ENCODE measurements at regions not wholly inside any gene's neighbourhood (a gene's known extent, or its start where the extent isn't known, plus 50 kb on each side); places are given as distances from the start of the nearest gene placed in this dataset.

- no peaks in the 10 kb centered on the region for H3K4me1 ChIP-seq (ENCODE audit: control insufficient read depth, insufficient read depth, low read length)
- no peak overlapping the region for H3K4me3 ChIP-seq (ENCODE audit: low read length in 2 of 2)
- H3K9ac ChIP-seq (ENCODE audit: low read length in 2 of 2): no peak overlapping the region
- H3K36me3 ChIP-seq (ENCODE audit: control insufficient read depth in 2 of 2, insufficient read depth in 2 of 2, low read length in 2 of 2): no peaks in the 10 kb centered on the region
- H3K27ac ChIP-seq (ENCODE audit: low read length): no peak overlapping the region
- peaks cover 2% of the 10 kb centered on the region in 2 donors for H3K27me3 ChIP-seq (ENCODE audit: control insufficient read depth in 1 of 2, insufficient read depth in 2 of 2, low read length in 2 of 2)
- no peaks in the 10 kb centered on the region for H3K9me3 ChIP-seq (ENCODE audit: control insufficient read depth in 2 of 2, low read length in 2 of 2)
These were observed 193.1 kb downstream of the MAFB start for GRCh38 chr20:40495956-40496355.

GRCh38 chr20:40494248-40494647, 194.8 kb downstream of the MAFB start:
- no peaks in the 10 kb centered on the region for H3K9me3 ChIP-seq (ENCODE audit: control insufficient read depth in 2 of 2, low read length in 2 of 2)
- H3K27me3 ChIP-seq (ENCODE audit: control insufficient read depth in 1 of 2, insufficient read depth in 2 of 2, low read length in 2 of 2): peaks cover 2% of the 10 kb centered on the region in 2 donors
- no peaks in the 10 kb centered on the region for H3K4me1 ChIP-seq (ENCODE audit: control insufficient read depth, insufficient read depth, low read length)
- no peak overlapping the region for H3K9ac ChIP-seq (ENCODE audit: low read length in 2 of 2)
- no peak overlapping the region for H3K27ac ChIP-seq (ENCODE audit: low read length)
- H3K36me3 ChIP-seq (ENCODE audit: control insufficient read depth in 2 of 2, insufficient read depth in 2 of 2, low read length in 2 of 2): no peaks in the 10 kb centered on the region
- no peak overlapping the region for H3K4me3 ChIP-seq (ENCODE audit: low read length in 2 of 2)

GRCh38 chr20:40493549-40493948, 195.5 kb downstream of the MAFB start:
- H3K36me3 ChIP-seq (ENCODE audit: control insufficient read depth in 2 of 2, insufficient read depth in 2 of 2, low read length in 2 of 2): no peaks in the 10 kb centered on the region
- no peaks in the 10 kb centered on the region for H3K4me1 ChIP-seq (ENCODE audit: control insufficient read depth, insufficient read depth, low read length)

DNA sequence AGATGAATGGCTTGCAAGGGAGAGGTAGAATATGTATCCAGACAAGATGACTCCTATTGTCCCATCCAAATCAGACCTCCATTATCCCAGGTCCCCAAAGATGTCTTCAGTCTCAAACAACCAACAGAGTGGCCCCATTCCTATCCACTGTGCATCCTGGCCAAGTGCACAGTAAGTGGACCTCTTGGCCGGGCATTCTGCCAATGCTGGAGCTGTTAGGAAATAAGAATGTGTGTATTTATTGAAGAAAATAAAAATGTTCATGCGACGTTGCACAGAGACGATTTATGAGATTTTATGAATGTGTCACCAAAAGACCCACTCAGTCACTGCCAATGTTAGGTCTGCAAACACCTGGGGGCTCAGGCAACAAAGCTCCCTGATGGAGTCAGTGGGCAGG, 196.0 kb downstream of the MAFB start:
- Histone ChIP-seq H3K27me3 (ENCODE audit: control insufficient read depth in 1 of 2, insufficient read depth in 2 of 2, low read length in 2 of 2) (peaks cover 2% of the 10 kb centered on the region in 2 donors), H3K36me3 (ENCODE audit: control insufficient read depth in 2 of 2, insufficient read depth in 2 of 2, low read length in 2 of 2) (no peaks in the 10 kb centered on the region), H3K9ac (ENCODE audit: low read length in 2 of 2) (no peak overlapping the region), H3K9me3 (ENCODE audit: control insufficient read depth in 2 of 2, low read length in 2 of 2) (no peaks in the 10 kb centered on the region), H3K27ac (ENCODE audit: low read length) (no peak overlapping the region), H3K4me1 (ENCODE audit: control insufficient read depth, insufficient read depth, low read length) (no peaks in the 10 kb centered on the region), H3K4me3 (ENCODE audit: low read length in 2 of 2) (no peak overlapping the region)

More at GRCh38 chr20:40493549-40493948, 195.5 kb downstream of the MAFB start:
- no peaks in the 10 kb centered on the region for H3K9me3 ChIP-seq (ENCODE audit: control insufficient read depth in 2 of 2, low read length in 2 of 2)
- H3K4me3 ChIP-seq (ENCODE audit: low read length in 2 of 2): no peak overlapping the region
- peaks cover 2% of the 10 kb centered on the region in 2 donors for H3K27me3 ChIP-seq (ENCODE audit: control insufficient read depth in 1 of 2, insufficient read depth in 2 of 2, low read length in 2 of 2)
- H3K27ac ChIP-seq (ENCODE audit: low read length): no peak overlapping the region
- H3K9ac ChIP-seq (ENCODE audit: low read length in 2 of 2): no peak overlapping the region

DNA sequence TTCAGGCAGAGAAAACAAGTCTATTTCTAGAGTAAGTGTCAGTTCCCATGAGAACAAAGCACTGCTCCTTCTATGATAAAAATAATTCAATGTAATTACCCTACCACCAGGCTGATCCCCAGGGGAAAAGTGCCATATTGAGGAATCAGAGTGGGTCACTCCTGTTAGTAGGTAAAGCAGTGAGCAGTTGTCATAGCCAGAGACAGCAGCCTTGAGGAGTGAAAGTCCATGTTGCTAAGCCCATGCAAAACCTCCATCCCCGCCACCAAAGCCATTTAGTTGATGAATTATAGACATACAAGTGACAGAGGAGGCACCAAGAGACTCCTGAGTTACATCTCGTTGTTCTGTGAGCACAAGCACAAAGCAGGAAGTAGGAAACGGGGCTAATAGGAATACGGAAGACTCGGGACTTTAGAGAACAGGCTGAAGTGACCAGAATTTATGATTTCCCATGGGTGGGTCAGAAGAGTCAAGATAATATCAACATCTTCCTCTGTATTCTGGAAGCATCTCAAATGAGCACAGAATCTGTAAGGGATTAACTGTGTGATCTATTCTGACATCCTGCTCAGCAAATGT, 197.9 kb downstream of the MAFB start:
- Histone ChIP-seq H3K36me3 (ENCODE audit: control insufficient read depth in 2 of 2, insufficient read depth in 2 of 2, low read length in 2 of 2) (no peaks in the 10 kb centered on the region), H3K9ac (ENCODE audit: low read length in 2 of 2) (no peak overlapping the region), H3K4me3 (ENCODE audit: low read length in 2 of 2) (no peak overlapping the region), H3K4me1 (ENCODE audit: control insufficient read depth, insufficient read depth, low read length) (no peaks in the 10 kb centered on the region), H3K27me3 (ENCODE audit: control insufficient read depth in 1 of 2, insufficient read depth in 2 of 2, low read length in 2 of 2) (peaks cover 2% of the 10 kb centered on the region in 2 donors), H3K9me3 (ENCODE audit: control insufficient read depth in 2 of 2, low read length in 2 of 2) (peaks cover 0 to 4% of the 10 kb centered on the region in 2 donors), H3K27ac (ENCODE audit: low read length) (no peak overlapping the region)

DNA sequence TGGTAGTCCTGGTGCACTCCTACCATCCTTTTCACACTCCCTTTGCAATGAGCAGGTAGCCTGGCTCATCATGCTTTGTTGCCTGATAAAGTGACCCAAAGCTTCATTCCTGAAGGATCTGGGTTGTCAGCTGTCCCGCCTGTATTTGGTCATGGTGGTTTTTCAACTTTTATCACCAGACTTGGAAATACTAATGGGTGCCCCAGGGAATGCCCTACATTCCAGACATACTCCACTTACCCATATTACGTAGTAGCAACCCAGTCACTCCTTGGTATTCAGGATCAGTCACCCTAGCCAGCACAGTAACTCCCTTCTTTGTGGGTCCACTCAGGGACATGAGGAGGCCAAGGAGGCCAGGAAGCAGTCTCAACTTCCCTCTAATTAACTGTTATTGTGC, 199.2 kb downstream of the MAFB start:
- Histone ChIP-seq H3K4me3 (ENCODE audit: low read length in 2 of 2) (no peak overlapping the region), H3K9ac (ENCODE audit: low read length in 2 of 2) (no peak overlapping the region), H3K4me1 (ENCODE audit: control insufficient read depth, insufficient read depth, low read length) (no peaks in the 10 kb centered on the region), H3K9me3 (ENCODE audit: control insufficient read depth in 2 of 2, low read length in 2 of 2) (peaks cover 0 to 4% of the 10 kb centered on the region in 2 donors), H3K27me3 (ENCODE audit: control insufficient read depth in 1 of 2, insufficient read depth in 2 of 2, low read length in 2 of 2) (peaks cover 2% of the 10 kb centered on the region in 2 donors), H3K27ac (ENCODE audit: low read length) (no peak overlapping the region), H3K36me3 (ENCODE audit: control insufficient read depth in 2 of 2, insufficient read depth in 2 of 2, low read length in 2 of 2) (no peaks in the 10 kb centered on the region)

GRCh38 chr20:40488401-40488800, 200.6 kb downstream of the MAFB start:
- Histone ChIP-seq H3K4me3 (ENCODE audit: low read length in 2 of 2) (no peak overlapping the region), H3K9ac (ENCODE audit: low read length in 2 of 2) (no peak overlapping the region), H3K27ac (ENCODE audit: low read length) (no peak overlapping the region), H3K36me3 (ENCODE audit: control insufficient read depth in 2 of 2, insufficient read depth in 2 of 2, low read length in 2 of 2) (no peaks in the 10 kb centered on the region), H3K27me3 (ENCODE audit: control insufficient read depth in 1 of 2, insufficient read depth in 2 of 2, low read length in 2 of 2) (peaks cover 2% of the 10 kb centered on the region in 2 donors), H3K9me3 (ENCODE audit: control insufficient read depth in 2 of 2, low read length in 2 of 2) (peaks cover 0 to 4% of the 10 kb centered on the region in 2 donors), H3K4me1 (ENCODE audit: control insufficient read depth, insufficient read depth, low read length) (no peaks in the 10 kb centered on the region)

GRCh38 chr20:40486297-40486696, 202.7 kb downstream of the MAFB start:
- H3K27me3 ChIP-seq (ENCODE audit: control insufficient read depth in 1 of 2, insufficient read depth in 2 of 2, low read length in 2 of 2): peaks cover 0 to 2% of the 10 kb centered on the region in 2 donors
- no peak overlapping the region for H3K27ac ChIP-seq (ENCODE audit: low read length)
- H3K9ac ChIP-seq (ENCODE audit: low read length in 2 of 2): no peak overlapping the region
- peaks cover 0 to 4% of the 10 kb centered on the region in 2 donors for H3K9me3 ChIP-seq (ENCODE audit: control insufficient read depth in 2 of 2, low read length in 2 of 2)
- H3K4me3 ChIP-seq (ENCODE audit: low read length in 2 of 2): no peak overlapping the region
- no peaks in the 10 kb centered on the region for H3K36me3 ChIP-seq (ENCODE audit: control insufficient read depth in 2 of 2, insufficient read depth in 2 of 2, low read length in 2 of 2)
- no peaks in the 10 kb centered on the region for H3K4me1 ChIP-seq (ENCODE audit: control insufficient read depth, insufficient read depth, low read length)

- Histone ChIP-seq H3K9me3 (ENCODE audit: control insufficient read depth in 2 of 2, low read length in 2 of 2) (peaks cover 0 to 4% of the 10 kb centered on the region in 2 donors), H3K27me3 (ENCODE audit: control insufficient read depth in 1 of 2, insufficient read depth in 2 of 2, low read length in 2 of 2) (no peaks in the 10 kb centered on the region), H3K4me3 (ENCODE audit: low read length in 2 of 2) (no peak overlapping the region), H3K9ac (ENCODE audit: low read length in 2 of 2) (no peak overlapping the region), H3K4me1 (ENCODE audit: control insufficient read depth, insufficient read depth, low read length) (no peaks in the 10 kb centered on the region), H3K27ac (ENCODE audit: low read length) (no peak overlapping the region), H3K36me3 (ENCODE audit: control insufficient read depth in 2 of 2, insufficient read depth in 2 of 2, low read length in 2 of 2) (no peaks in the 10 kb centered on the region)
These were observed 207.1 kb downstream of the MAFB start for GRCh38 chr20:40481743-40482458.

DNA sequence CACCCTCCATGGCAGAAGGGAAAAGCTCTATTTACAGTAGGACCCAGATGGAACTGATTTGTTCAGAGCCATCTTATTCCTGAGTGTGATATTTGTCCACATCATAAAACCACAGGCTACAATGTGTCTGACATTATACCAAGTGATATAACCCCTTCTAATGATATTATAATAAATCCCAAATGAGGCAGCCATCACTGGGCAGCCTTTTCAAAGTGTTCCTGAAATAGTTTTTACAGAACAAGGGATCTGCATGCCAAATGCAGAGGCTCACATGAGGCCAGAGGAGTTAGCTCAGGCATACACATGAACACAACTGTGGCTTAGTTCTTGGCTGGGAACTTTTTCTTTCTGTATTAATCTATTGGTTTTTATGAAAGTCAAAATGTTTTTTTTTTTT, 207.7 kb downstream of the MAFB start:
- no peak overlapping the region for H3K4me3 ChIP-seq (ENCODE audit: low read length in 2 of 2)

GRCh38 chr20:40477805-40478204, 211.2 kb downstream of the MAFB start:
- no peaks in the 10 kb centered on the region for H3K27me3 ChIP-seq (ENCODE audit: control insufficient read depth in 1 of 2, insufficient read depth in 2 of 2, low read length in 2 of 2)
- no peak overlapping the region for H3K4me3 ChIP-seq (ENCODE audit: low read length in 2 of 2)
- no peak overlapping the region for H3K27ac ChIP-seq (ENCODE audit: low read length)
- no peaks in the 10 kb centered on the region for H3K4me1 ChIP-seq (ENCODE audit: control insufficient read depth, insufficient read depth, low read length)
- no peak overlapping the region for H3K9ac ChIP-seq (ENCODE audit: low read length in 2 of 2)
- H3K36me3 ChIP-seq (ENCODE audit: control insufficient read depth in 2 of 2, insufficient read depth in 2 of 2, low read length in 2 of 2): no peaks in the 10 kb centered on the region
- H3K9me3 ChIP-seq (ENCODE audit: control insufficient read depth in 2 of 2, low read length in 2 of 2): no peaks in the 10 kb centered on the region

More for the DNA sequence above, 207.7 kb downstream of the MAFB start:
- H3K27me3 ChIP-seq (ENCODE audit: control insufficient read depth in 1 of 2, insufficient read depth in 2 of 2, low read length in 2 of 2): no peaks in the 10 kb centered on the region
- no peak overlapping the region for H3K9ac ChIP-seq (ENCODE audit: low read length in 2 of 2)
- H3K27ac ChIP-seq (ENCODE audit: low read length): no peak overlapping the region
- H3K4me1 ChIP-seq (ENCODE audit: control insufficient read depth, insufficient read depth, low read length): no peaks in the 10 kb centered on the region
- no peaks in the 10 kb centered on the region for H3K36me3 ChIP-seq (ENCODE audit: control insufficient read depth in 2 of 2, insufficient read depth in 2 of 2, low read length in 2 of 2)
- peaks cover 0 to 2% of the 10 kb centered on the region in 2 donors for H3K9me3 ChIP-seq (ENCODE audit: control insufficient read depth in 2 of 2, low read length in 2 of 2)
